Activated T-helper 2 cell treated with anti-CD3 and anti-CD28 coated beads, Interferon-gamma antibody, Interleukin-2, Interleukin-4, amounts not matched to agents 10 μg/mL and 5 μg/mL and 100 μg/mL, durations not matched to agents 14 hours and 24 hours and 36 hours (primary cell): ENCODE measurements at regions not wholly inside any gene's neighbourhood (a gene's known extent, or its start where the extent isn't known, plus 50 kb on each side); places are given as distances from the start of the nearest gene placed in this dataset.

Source experiments
- DNase-seq: peaks from one replicate; pipeline ENCODE4 v3.0.0; 2021; ENCODE audit warnings: low spot score
- H3K27ac Mint-ChIP-seq: one replicate; pipeline ENCODE4 v1.8.0; 2021; ENCODE audit warnings: mixed read lengths
- H3K27me3 Mint-ChIP-seq: one replicate; pipeline ENCODE4 v1.8.0; 2021; ENCODE audit warnings: low read depth, mixed read lengths
- H3K36me3 Mint-ChIP-seq: one replicate; pipeline ENCODE4 v1.8.0; 2021; ENCODE audit warnings: low read depth, mixed read lengths
- H3K4me1 Mint-ChIP-seq: one replicate; pipeline ENCODE4 v1.8.0; 2021; ENCODE audit warnings: low read depth, mixed read lengths
- H3K4me3 Mint-ChIP-seq: one replicate; pipeline ENCODE4 v1.8.0; 2021; ENCODE audit warnings: low read depth, mild to moderate bottlenecking, moderate library complexity, mixed read lengths
- H3K9me3 Mint-ChIP-seq: one replicate; pipeline ENCODE4 v1.8.0; 2021; ENCODE audit warnings: mixed read lengths
- intact Hi-C: fragments of 100-400 bp; cut with micrococcal nuclease; formaldehyde crosslinking; loops from one replicate; pipeline ENCODE4 v1.15.1; 2023

DNA sequence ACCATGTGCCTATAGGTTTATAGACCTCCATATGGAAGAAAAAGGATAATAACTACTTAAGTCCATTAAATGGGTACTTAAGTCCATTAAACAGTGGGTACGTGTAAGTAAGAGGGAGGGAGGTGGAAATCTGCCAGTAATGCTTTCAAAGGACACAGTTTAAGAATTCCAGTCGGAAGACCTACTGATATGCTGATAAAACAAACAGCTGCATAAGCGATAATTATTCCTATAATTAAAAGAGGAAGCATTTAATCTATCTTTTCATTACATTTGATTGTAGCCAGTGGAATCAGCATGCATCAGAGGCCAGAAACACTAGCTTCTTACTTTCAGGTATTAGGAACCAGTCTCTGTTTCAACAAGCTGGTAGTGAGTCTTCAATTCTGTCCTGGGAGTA lies 96.4 kb upstream of the DDX18 start:
- Mint-ChIP-seq H3K27ac (no peak overlapping the region), H3K4me3 (no peak overlapping the region), H3K27me3 (no peaks in the 10 kb centered on the region), H3K36me3 (no peaks in the 10 kb centered on the region), H3K9me3 (no peaks in the 10 kb centered on the region), H3K4me1 (peaks cover 3% of the 10 kb centered on the region)
- intact Hi-C loops, result no loop called here
- DNase-seq, result no peak

DNA sequence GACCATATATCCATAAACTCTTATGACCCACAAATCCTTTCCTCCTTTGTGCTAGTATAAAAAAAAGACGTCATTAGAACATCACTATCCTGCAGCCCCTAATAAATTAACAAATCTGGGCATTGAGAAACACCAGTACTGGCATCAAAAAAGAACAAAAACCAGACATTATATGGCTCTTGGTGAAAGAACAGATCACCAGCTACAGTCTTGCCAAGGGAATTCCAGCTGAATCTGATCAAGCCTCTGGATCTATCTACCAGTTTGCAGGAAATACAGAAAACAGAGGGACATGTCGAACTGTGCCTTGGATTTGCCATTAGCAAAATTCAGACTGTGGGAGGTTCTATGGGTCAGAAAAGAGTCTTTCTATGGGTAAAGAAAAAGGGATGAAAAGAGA lies 93.7 kb upstream of the DDX18 start:
- Mint-ChIP-seq H3K36me3 (no peaks in the 10 kb centered on the region), H3K4me1 (peaks cover 3% of the 10 kb centered on the region), H3K4me3 (no peak overlapping the region)

GRCh38 chr2:117723483-117723882 lies 91.0 kb upstream of the DDX18 start:
- Mint-ChIP-seq H3K4me1 (peaks cover 3% of the 10 kb centered on the region), H3K27me3 (no peaks in the 10 kb centered on the region), H3K4me3 (no peak overlapping the region), H3K27ac (no peak overlapping the region), H3K36me3 (no peaks in the 10 kb centered on the region), H3K9me3 (no peaks in the 10 kb centered on the region)
- no peak for DNase-seq
- intact Hi-C loops, result no loop called here

More for the DNA sequence above, 93.7 kb upstream of the DDX18 start:
- Mint-ChIP-seq H3K27me3 (no peaks in the 10 kb centered on the region), H3K27ac (no peak overlapping the region), H3K9me3 (no peaks in the 10 kb centered on the region)
- intact Hi-C loops, result no loop called here
- no peak for DNase-seq

DNA sequence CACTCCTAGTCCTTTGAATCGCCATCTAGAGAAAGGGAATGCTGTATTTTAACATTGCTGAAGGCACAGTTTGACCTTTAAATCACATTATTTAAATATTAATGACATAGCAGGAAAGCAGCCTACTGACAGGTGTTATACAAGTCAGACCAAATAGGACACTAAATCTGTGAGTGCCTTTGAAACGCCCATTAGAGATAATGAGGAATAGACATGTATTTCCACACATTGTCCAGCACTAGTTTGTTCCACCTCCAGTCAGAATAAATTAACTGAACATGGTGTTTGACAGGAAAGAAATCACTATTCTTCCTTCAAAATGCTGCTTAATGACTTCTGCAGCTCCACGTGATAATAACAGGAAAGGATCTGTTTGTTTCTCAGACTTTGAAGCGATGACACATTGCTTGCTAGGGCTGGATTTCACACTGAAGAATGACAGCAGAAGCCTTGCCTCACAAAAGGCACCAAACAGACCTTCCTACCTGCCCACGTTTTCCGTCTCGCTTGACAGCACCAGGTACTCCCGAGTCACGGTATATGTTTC lies 90.5 kb upstream of the DDX18 start:
- Mint-ChIP-seq H3K9me3 (no peaks in the 10 kb centered on the region), H3K4me3 (no peak overlapping the region)
- no peak for DNase-seq

DNA sequence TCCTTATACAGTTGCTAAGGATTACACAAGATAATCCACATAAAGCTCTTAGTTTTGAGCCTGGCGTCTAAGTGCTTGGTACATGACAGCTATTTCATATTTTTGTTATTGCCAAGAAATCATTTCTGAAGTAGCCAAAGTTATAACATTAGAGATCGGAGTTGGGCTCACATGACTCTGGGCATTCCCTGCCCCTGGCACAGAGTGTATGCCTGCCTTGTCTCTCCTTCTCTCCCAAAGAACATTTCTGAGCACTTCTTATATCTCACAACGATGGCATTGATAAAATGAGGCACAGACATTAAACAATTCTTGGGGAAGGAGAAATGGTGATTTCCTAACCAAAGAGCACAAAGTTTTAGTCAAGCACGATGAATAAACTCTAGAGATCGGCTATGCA lies 87.7 kb upstream of the DDX18 start:
- Mint-ChIP-seq H3K9me3 (no peaks in the 10 kb centered on the region), H3K27ac (no peak overlapping the region), H3K27me3 (no peaks in the 10 kb centered on the region), H3K36me3 (no peaks in the 10 kb centered on the region), H3K4me3 (no peak overlapping the region), H3K4me1 (peaks cover 3% of the 10 kb centered on the region)
- no peak for DNase-seq
- intact Hi-C loops, result no loop called here

More for the DNA sequence above, 90.5 kb upstream of the DDX18 start:
- intact Hi-C loops, result no loop called here
- H3K4me1 Mint-ChIP-seq, result peaks cover 3% of the 10 kb centered on the region
- no peak overlapping the region for H3K27ac Mint-ChIP-seq
- no peaks in the 10 kb centered on the region for H3K36me3 Mint-ChIP-seq
- no peaks in the 10 kb centered on the region for H3K27me3 Mint-ChIP-seq

GRCh38 chr2:117737846-117738245 lies 76.6 kb upstream of the DDX18 start:
- Mint-ChIP-seq H3K27ac (no peak overlapping the region), H3K4me1 (no peaks in the 10 kb centered on the region), H3K27me3 (no peaks in the 10 kb centered on the region), H3K9me3 (no peaks in the 10 kb centered on the region), H3K4me3 (no peak overlapping the region), H3K36me3 (no peaks in the 10 kb centered on the region)
- DNase-seq, result no peak
- intact Hi-C loops, result no loop called here

DNA sequence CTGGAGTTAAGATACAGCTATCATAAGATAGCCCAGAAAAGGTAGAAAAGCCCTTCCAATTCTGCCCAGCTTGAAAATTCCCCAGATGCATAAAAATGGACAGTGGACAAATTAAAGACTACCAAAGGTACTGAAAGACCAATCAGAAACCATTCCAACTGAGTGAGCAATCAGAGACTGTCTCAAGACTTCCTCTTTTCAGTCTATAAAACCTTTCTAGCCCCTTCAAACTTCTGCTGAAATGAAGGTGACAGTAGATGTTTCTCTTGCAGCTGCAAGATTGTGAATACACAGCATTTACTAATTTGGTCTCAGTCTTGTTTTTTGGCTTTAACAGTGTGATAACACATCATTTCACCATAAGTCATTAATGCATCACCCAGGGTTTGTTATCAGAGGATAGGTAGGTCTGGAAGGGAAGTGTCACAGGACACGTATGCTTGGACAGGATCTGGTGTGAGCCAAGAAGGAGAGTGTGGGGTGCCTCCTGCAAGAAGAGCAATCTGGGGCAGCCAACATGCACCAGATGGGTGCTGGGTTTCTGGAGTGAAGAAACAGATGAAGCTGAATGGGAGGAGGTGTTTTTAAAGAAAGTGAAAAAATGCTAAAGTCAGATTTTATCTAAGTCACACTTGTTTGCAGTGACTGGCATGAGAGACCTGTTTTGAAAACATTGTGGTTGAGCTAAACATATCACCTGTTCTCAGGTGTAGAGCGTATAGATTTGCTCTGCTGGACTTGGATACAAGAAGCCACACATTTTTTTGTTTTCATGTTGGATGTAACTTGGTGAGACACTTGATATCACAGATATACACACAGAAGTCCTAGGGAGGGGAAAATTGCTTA lies 75.3 kb upstream of the DDX18 start:
- Mint-ChIP-seq H3K9me3 (no peaks in the 10 kb centered on the region), H3K27ac (no peak overlapping the region), H3K36me3 (no peaks in the 10 kb centered on the region), H3K4me3 (no peak overlapping the region), H3K4me1 (no peaks in the 10 kb centered on the region), H3K27me3 (no peaks in the 10 kb centered on the region)
- intact Hi-C loops, result no loop called here
- DNase-seq, result no peak

GRCh38 chr2:117745537-117745936 lies 69.0 kb upstream of the DDX18 start:
- DNase-seq, result no peak
- H3K27ac Mint-ChIP-seq, result no peak overlapping the region
- no peaks in the 10 kb centered on the region for H3K27me3 Mint-ChIP-seq
- intact Hi-C loops, result no loop called here
- no peak overlapping the region for H3K4me3 Mint-ChIP-seq
- no peaks in the 10 kb centered on the region for H3K9me3 Mint-ChIP-seq
- no peaks in the 10 kb centered on the region for H3K36me3 Mint-ChIP-seq
- no peaks in the 10 kb centered on the region for H3K4me1 Mint-ChIP-seq

GRCh38 chr2:117755768-117756167 lies 58.7 kb upstream of the DDX18 start:
- Mint-ChIP-seq H3K27ac (no peak overlapping the region), H3K4me3 (no peak overlapping the region), H3K9me3 (no peaks in the 10 kb centered on the region), H3K36me3 (no peaks in the 10 kb centered on the region), H3K27me3 (no peaks in the 10 kb centered on the region), H3K4me1 (no peaks in the 10 kb centered on the region)
- no peak for DNase-seq
- intact Hi-C loops, result no loop called here

- DNase-seq, result no peak
- no peaks in the 10 kb centered on the region for H3K27me3 Mint-ChIP-seq
- no peaks in the 10 kb centered on the region for H3K4me1 Mint-ChIP-seq
- no peaks in the 10 kb centered on the region for H3K36me3 Mint-ChIP-seq
- intact Hi-C loops, result no loop called here
- H3K4me3 Mint-ChIP-seq, result no peak overlapping the region
- H3K27ac Mint-ChIP-seq, result no peak overlapping the region
- H3K9me3 Mint-ChIP-seq, result no peaks in the 10 kb centered on the region
Measured at GRCh38 chr2:117760916-117761315, 53.6 kb upstream of the DDX18 start.

GRCh38 chr2:117762454-117762853 lies 52.0 kb upstream of the DDX18 start:
- Mint-ChIP-seq H3K4me1 (no peaks in the 10 kb centered on the region), H3K36me3 (no peaks in the 10 kb centered on the region), H3K27me3 (no peaks in the 10 kb centered on the region), H3K9me3 (no peaks in the 10 kb centered on the region), H3K27ac (no peak overlapping the region), H3K4me3 (no peak overlapping the region)
- DNase-seq, result no peak
- intact Hi-C loops, result no loop called here

- Mint-ChIP-seq H3K36me3 (no peaks in the 10 kb centered on the region), H3K27ac (no peak overlapping the region), H3K27me3 (no peaks in the 10 kb centered on the region), H3K9me3 (no peaks in the 10 kb centered on the region), H3K4me1 (no peaks in the 10 kb centered on the region), H3K4me3 (no peak overlapping the region)
- DNase-seq, result no peak
- intact Hi-C loops, result no loop called here
Measured at GRCh38 chr2:117763804-117764203, 50.7 kb upstream of the DDX18 start.
